Activated CD4-positive, alpha-beta memory T cell treated with anti-CD3 and anti-CD28 coated beads for 36 hours (primary cell): ENCODE measurements at regions not wholly inside any gene's neighbourhood (a gene's known extent, or its start where the extent isn't known, plus 50 kb on each side); places are given as distances from the start of the nearest gene placed in this dataset.

Source experiments
- CTCF ChIA-PET: fragments of 350-600 bp; sonication (Branson Sonifier 250); formaldehyde crosslinking; loops from one replicate; lab custom pipeline; 2021; ENCODE audit warnings: antibody characterized with exemption, inconsistent platforms; lab: Charles Lee
- POLR2A ChIA-PET: fragments of 350-600 bp; sonication (Branson Sonifier 250); formaldehyde crosslinking; loops from one replicate; lab custom pipeline; 2021; ENCODE audit warnings: antibody characterized with exemption; lab: Charles Lee
- DNase-seq: peaks from one replicate; pipeline ENCODE4 v3.0.0-alpha.2; 2020
- H3K27ac Mint-ChIP-seq: one replicate; pipeline ENCODE4 v1.8.0; 2021; ENCODE audit warnings: mixed read lengths
- H3K27me3 Mint-ChIP-seq: one replicate; pipeline ENCODE4 v1.8.0; 2021; ENCODE audit warnings: mixed read lengths
- H3K36me3 Mint-ChIP-seq: one replicate; pipeline ENCODE4 v1.8.0; 2021; ENCODE audit warnings: mixed read lengths
- H3K4me1 Mint-ChIP-seq: one replicate; pipeline ENCODE4 v1.8.0; 2021; ENCODE audit warnings: low read depth, mixed read lengths
- H3K4me3 Mint-ChIP-seq: one replicate; pipeline ENCODE4 v1.8.0; 2021; ENCODE audit warnings: mild to moderate bottlenecking, mixed read lengths
- H3K9me3 Mint-ChIP-seq: one replicate; pipeline ENCODE4 v1.8.0; 2021; ENCODE audit warnings: mixed read lengths
- intact Hi-C: fragments of 100-400 bp; cut with micrococcal nuclease; formaldehyde crosslinking; loops from one replicate; pipeline ENCODE4 v1.15.1; 2023

GRCh38 chr16:6125483-6126259, 1028.1 kb upstream of the EEF2KMT start:
- H3K9me3 Mint-ChIP-seq = peaks cover 6% of the 10 kb centered on the region

GRCh38 chr16:6124136-6124535, 1026.5 kb upstream of the EEF2KMT start:
- H3K4me3 Mint-ChIP-seq = no peak overlapping the region
- intact Hi-C loops = no loop called here
- ChIA-PET CTCF (no interaction called here), POLR2A (no interaction called here)
- H3K27me3 Mint-ChIP-seq = no peaks in the 10 kb centered on the region
- H3K27ac Mint-ChIP-seq = no peak overlapping the region
- H3K36me3 Mint-ChIP-seq = no peaks in the 10 kb centered on the region
- H3K9me3 Mint-ChIP-seq = peaks cover 6% of the 10 kb centered on the region
- DNase-seq = no peak
- no peaks in the 10 kb centered on the region for H3K4me1 Mint-ChIP-seq

More at GRCh38 chr16:6125483-6126259, 1028.1 kb upstream of the EEF2KMT start:
- ChIA-PET CTCF (interaction anchor here (0.6 kb wide), 1 partner anchor 516 kb away, joined by 5 read pairs; no protein-coding TSS in a partner anchor), POLR2A (no interaction called here)
- no peak overlapping the region for H3K27ac Mint-ChIP-seq
- no peaks in the 10 kb centered on the region for H3K4me1 Mint-ChIP-seq
- no peak overlapping the region for H3K4me3 Mint-ChIP-seq
- DNase-seq = no peak
- intact Hi-C loops = no loop called here
- H3K27me3 Mint-ChIP-seq = no peaks in the 10 kb centered on the region
- H3K36me3 Mint-ChIP-seq = no peaks in the 10 kb centered on the region

DNA sequence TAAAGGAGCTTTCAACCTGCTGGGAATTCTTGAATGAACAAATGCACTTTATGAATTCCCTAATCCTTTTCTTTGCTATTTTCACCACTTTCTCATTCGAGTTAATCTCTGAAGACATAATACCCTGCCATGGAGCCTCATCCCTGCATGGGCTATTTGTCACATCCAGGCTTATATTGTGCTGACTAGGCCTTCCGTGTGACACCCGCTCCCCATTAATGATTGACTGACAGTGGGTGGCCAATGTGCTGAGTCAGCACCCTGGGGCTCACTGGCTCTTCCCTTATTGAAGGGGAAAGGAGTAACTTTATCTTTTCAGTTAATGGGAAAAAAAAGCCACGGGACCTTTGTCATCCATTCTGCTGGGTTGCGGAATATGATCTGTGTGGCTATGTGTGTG, 1024.8 kb upstream of the EEF2KMT start:
- Mint-ChIP-seq H3K9me3 (peaks cover 7% of the 10 kb centered on the region), H3K4me1 (no peaks in the 10 kb centered on the region), H3K27ac (no peak overlapping the region), H3K27me3 (no peaks in the 10 kb centered on the region), H3K4me3 (no peak overlapping the region), H3K36me3 (no peaks in the 10 kb centered on the region)
- POLR2A ChIA-PET = no interaction called here
- intact Hi-C loops = no loop called here
- DNase-seq = no peak
- CTCF ChIA-PET = no interaction called here

- CTCF ChIA-PET = no interaction called here
- intact Hi-C loops = no loop called here
- H3K36me3 Mint-ChIP-seq = no peaks in the 10 kb centered on the region
- no peaks in the 10 kb centered on the region for H3K27me3 Mint-ChIP-seq
- POLR2A ChIA-PET = no interaction called here
- no peak for DNase-seq
- H3K9me3 Mint-ChIP-seq = peaks cover 5% of the 10 kb centered on the region
- no peak overlapping the region for H3K27ac Mint-ChIP-seq
- H3K4me3 Mint-ChIP-seq = no peak overlapping the region
- no peaks in the 10 kb centered on the region for H3K4me1 Mint-ChIP-seq
These were observed 1017.1 kb upstream of the EEF2KMT start for GRCh38 chr16:6114691-6115090.

DNA sequence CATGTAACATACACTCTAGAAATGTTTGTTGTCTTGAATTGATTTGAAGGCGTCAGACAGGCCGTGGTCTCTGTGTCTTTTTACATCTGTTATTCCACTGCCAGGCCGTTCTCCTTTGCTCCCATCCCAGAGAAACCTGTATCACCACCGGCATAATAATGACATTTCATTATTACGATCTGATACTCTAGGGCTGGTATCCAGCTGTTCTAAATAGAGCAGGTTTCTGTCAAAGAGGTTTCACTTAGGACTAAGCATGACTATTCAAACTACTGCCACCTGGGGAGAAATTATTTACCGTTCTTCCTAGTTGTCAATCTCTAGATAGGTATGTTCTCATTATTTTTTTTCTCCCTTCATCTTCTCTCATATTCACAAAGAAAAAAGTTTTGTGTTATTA, 1016.2 kb upstream of the EEF2KMT start:
- intact Hi-C loops = no loop called here
- no peak for DNase-seq
- H3K9me3 Mint-ChIP-seq = peaks cover 5% of the 10 kb centered on the region
- H3K36me3 Mint-ChIP-seq = no peaks in the 10 kb centered on the region
- H3K4me3 Mint-ChIP-seq = no peak overlapping the region
- no peaks in the 10 kb centered on the region for H3K27me3 Mint-ChIP-seq
- CTCF ChIA-PET = no interaction called here
- POLR2A ChIA-PET = no interaction called here
- no peaks in the 10 kb centered on the region for H3K4me1 Mint-ChIP-seq
- H3K27ac Mint-ChIP-seq = no peak overlapping the region

DNA sequence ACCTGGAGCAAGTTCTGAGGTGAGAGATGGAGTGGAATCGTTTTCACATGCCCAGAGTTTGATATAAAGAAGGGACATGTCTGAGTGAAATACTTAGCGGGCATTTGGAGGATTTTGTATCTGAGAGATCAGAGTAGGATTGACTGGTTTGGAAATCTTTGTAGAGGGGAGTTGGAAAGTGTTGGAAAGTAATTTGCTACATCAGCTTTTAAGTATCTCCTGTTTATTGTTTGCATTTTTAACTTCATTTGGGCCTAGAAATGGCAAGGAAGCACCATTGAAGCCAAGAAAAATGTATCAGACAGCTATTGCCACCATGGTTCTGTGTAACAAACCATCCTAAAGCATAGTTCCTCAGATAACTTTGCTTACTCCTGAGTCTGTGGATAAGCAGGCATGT, 1015.1 kb upstream of the EEF2KMT start:
- POLR2A ChIA-PET = no interaction called here
- DNase-seq = no peak
- CTCF ChIA-PET = no interaction called here

DNA sequence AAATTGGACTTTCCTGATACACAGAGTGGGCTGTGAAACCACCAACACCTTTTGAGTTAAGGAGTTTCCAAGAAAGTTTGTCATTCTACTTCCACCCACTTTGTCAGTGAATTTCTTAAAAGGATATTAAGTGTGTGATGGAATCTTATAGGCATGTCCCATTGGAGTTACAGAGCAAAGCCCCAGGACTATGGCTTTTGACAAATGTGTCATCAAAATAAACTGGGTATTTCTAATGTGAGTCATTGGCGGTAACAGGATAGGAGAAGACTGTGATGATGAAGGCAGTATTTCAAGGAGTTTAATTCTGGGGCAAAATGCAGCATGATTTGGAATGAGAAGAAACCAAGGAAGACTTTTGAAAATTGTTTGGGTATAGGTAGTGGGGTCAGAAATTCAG, 1013.8 kb upstream of the EEF2KMT start:
- ChIA-PET POLR2A (no interaction called here), CTCF (no interaction called here)
- intact Hi-C loops = no loop called here
- no peak for DNase-seq
- Mint-ChIP-seq H3K4me3 (no peak overlapping the region), H3K9me3 (peaks cover 8% of the 10 kb centered on the region), H3K27ac (no peak overlapping the region), H3K27me3 (no peaks in the 10 kb centered on the region), H3K36me3 (no peaks in the 10 kb centered on the region), H3K4me1 (no peaks in the 10 kb centered on the region)

More for the DNA sequence above, 1015.1 kb upstream of the EEF2KMT start:
- Mint-ChIP-seq H3K27ac (no peak overlapping the region), H3K27me3 (no peaks in the 10 kb centered on the region), H3K4me1 (no peaks in the 10 kb centered on the region), H3K36me3 (no peaks in the 10 kb centered on the region), H3K9me3 (peaks cover 4% of the 10 kb centered on the region), H3K4me3 (no peak overlapping the region)
- intact Hi-C loops = no loop called here

DNA sequence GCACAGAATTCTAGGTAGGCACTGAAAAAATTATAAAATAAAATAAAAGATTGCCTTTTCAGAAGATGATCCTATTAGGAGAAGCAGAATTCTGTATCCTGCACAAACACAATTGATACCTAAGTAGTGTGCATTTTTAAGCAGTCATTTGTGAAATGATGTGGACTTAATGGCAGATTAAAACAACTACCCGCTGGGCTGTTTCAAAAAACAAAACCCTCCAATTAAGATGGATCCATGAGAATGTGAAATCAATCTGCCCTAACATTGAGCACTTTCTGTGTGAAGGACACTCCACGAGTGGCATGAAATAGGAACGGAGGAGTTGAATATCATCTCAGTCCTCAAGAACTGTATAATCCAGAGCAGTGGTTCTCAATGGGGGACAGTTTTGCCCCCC, 1012.8 kb upstream of the EEF2KMT start:
- POLR2A ChIA-PET = no interaction called here

DNA sequence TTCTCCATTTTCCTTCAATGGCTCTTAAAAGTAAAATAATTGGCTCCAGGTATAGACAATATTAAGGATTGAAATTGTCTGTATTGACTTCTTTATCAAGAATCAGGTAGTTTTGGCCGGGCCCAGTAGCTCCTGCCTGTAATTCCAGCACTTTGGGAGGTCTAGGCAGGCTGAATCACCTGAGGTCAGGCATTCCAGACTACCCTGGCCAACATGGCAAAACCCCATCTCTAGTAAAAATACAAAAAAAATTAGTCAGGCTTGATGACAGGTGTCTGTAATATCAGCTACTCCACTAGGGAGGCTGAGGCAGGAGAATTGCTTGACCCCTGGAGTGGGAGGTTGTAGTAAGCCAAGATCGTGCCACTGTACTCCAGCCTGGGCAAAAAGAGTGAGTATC, 1008.5 kb upstream of the EEF2KMT start:
- Mint-ChIP-seq H3K27ac (no peak overlapping the region), H3K4me3 (no peak overlapping the region), H3K9me3 (peaks cover 14% of the 10 kb centered on the region), H3K4me1 (no peaks in the 10 kb centered on the region), H3K27me3 (no peaks in the 10 kb centered on the region), H3K36me3 (no peaks in the 10 kb centered on the region)
- CTCF ChIA-PET = no interaction called here
- POLR2A ChIA-PET = no interaction called here
- no peak for DNase-seq
- intact Hi-C loops = no loop called here

More for the DNA sequence above, 1012.8 kb upstream of the EEF2KMT start:
- H3K27me3 Mint-ChIP-seq = no peaks in the 10 kb centered on the region
- H3K36me3 Mint-ChIP-seq = no peaks in the 10 kb centered on the region
- no peak overlapping the region for H3K4me3 Mint-ChIP-seq
- peaks cover 8% of the 10 kb centered on the region for H3K9me3 Mint-ChIP-seq
- intact Hi-C loops = no loop called here
- no peaks in the 10 kb centered on the region for H3K4me1 Mint-ChIP-seq
- no peak overlapping the region for H3K27ac Mint-ChIP-seq
- DNase-seq = no peak
- CTCF ChIA-PET = no interaction called here

DNA sequence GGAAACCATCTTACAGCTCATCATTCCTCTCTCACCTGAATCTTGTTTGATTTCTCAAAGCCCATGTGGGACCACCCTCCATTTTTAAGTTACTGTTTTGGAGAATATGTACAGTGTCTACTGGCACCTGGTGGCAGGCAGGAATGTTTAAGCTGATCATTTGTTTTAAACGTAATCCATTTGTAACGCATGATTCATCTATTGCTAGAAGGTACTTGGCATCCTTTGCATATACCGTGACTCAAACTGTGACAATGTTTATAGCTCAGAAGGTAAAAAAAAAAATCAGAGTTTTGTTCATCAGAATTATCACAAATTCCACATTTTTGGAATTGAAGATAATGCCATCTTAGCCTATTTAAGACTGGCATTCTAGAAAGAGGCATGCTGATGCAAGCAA, 1007.5 kb upstream of the EEF2KMT start:
- DNase-seq = no peak
- Mint-ChIP-seq H3K9me3 (peaks cover 15% of the 10 kb centered on the region), H3K27me3 (no peaks in the 10 kb centered on the region), H3K4me3 (no peak overlapping the region), H3K4me1 (no peaks in the 10 kb centered on the region), H3K36me3 (no peaks in the 10 kb centered on the region), H3K27ac (no peak overlapping the region)
- ChIA-PET CTCF (no interaction called here), POLR2A (no interaction called here)
- intact Hi-C loops = no loop called here

- peaks cover 15% of the 10 kb centered on the region for H3K9me3 Mint-ChIP-seq
- CTCF ChIA-PET = no interaction called here
- H3K4me3 Mint-ChIP-seq = no peak overlapping the region
- POLR2A ChIA-PET = no interaction called here
- H3K4me1 Mint-ChIP-seq = no peaks in the 10 kb centered on the region
- H3K27ac Mint-ChIP-seq = no peak overlapping the region
- intact Hi-C loops = no loop called here
- DNase-seq = no peak
- H3K36me3 Mint-ChIP-seq = no peaks in the 10 kb centered on the region
- H3K27me3 Mint-ChIP-seq = no peaks in the 10 kb centered on the region
These were observed 1006.8 kb upstream of the EEF2KMT start for GRCh38 chr16:6104428-6104827.

DNA sequence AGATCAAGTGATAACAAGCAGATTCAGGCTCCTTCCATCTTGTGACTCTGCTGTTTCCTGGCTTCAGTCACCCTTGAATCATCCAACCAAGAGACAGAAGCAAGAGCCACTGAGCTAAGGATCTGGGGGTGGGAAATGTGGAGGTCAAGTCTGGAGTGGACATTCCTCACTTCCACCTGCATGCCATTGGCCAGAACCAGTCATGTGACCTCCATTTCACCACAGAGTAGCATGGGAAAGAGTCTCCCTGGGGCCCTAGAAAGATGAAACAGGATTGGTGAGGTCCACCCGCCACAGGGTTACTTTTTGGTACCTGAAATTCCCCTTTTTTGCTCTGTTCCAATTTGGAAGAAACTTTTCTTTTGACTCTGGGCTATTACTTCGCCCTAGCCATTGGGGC, 1006.0 kb upstream of the EEF2KMT start:
- Mint-ChIP-seq H3K36me3 (no peaks in the 10 kb centered on the region), H3K9me3 (peaks cover 15% of the 10 kb centered on the region), H3K4me3 (no peak overlapping the region), H3K4me1 (no peaks in the 10 kb centered on the region), H3K27ac (no peak overlapping the region), H3K27me3 (no peaks in the 10 kb centered on the region)
- DNase-seq = no peak
- intact Hi-C loops = no loop called here
- ChIA-PET CTCF (no interaction called here), POLR2A (no interaction called here)

- ChIA-PET POLR2A (no interaction called here), CTCF (no interaction called here)
- Mint-ChIP-seq H3K27ac (no peak overlapping the region), H3K4me1 (no peaks in the 10 kb centered on the region), H3K4me3 (no peak overlapping the region), H3K9me3 (peaks cover 12% of the 10 kb centered on the region), H3K27me3 (no peaks in the 10 kb centered on the region), H3K36me3 (no peaks in the 10 kb centered on the region)
- intact Hi-C loops = no loop called here
- no peak for DNase-seq
These were observed 1001.5 kb upstream of the EEF2KMT start for GRCh38 chr16:6099102-6099501.
